Liver (tissue), 3 donors: ENCODE measurements at regions not wholly inside any gene's neighbourhood (a gene's known extent, or its start where the extent isn't known, plus 50 kb on each side); places are given as distances from the start of the nearest gene placed in this dataset.

Experiments used
- CTCF ChIP-seq: fragments of 150-350 bp; IDR thresholded peaks from 2 replicates; pipeline ENCODE4 v1.5.1; 2017; ENCODE audit warnings: improper control_type of control experiment, low read depth, low read length; ENCODE audit not compliant: missing input control
- EGR1 ChIP-seq, 2 donors: IDR thresholded peaks; 2 replicates each; pipeline ENCODE4 v1.6.1; 2016 to 2018; ENCODE audit warnings: antibody characterized with exemption in 2 of 2, low read depth in 2 of 2
- FOXA1 ChIP-seq: IDR thresholded peaks from 2 replicates; pipeline ENCODE4 v1.6.1; 2016; ENCODE audit warnings: antibody characterized with exemption
- TAF1 ChIP-seq: conservative IDR thresholded peaks from 2 replicates; pipeline ENCODE4 v1.6.1; 2016; ENCODE audit warnings: antibody characterized with exemption, mild to moderate bottlenecking
- donor health status: healthy.
- donor health status: healthy.

DNA sequence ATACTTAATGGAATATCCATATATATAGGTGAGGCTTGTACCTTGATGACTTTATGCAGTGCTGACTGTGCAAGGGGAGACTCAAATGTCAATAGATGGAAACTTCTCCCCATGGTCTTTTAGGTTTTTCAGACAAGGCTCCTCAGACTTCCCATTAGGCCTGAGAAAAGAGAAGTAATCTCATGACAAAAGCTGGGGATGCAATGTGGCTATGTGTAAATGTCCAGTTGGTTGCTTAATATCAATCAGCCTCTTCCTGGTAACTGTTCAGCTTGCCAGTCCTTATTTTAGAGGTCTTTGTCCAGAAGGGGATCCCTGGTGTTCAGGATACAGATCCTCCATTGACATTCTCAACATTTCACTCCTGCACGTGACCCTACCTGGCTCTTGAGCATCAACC, 621.1 kb upstream of the CDH18 start:
- TF ChIP-seq CTCF = no peak
- TF ChIP-seq TAF1 = no peak
- TF ChIP-seq FOXA1 = no peak
- TF ChIP-seq EGR1 (IDR thresholded peaks at IDR 0.05; ENCODE audit: low read depth in 2 of 2) = no peak
